Right atrium auricular region (tissue), 2 donors: ENCODE measurements at regions not wholly inside any gene's neighbourhood (a gene's known extent, or its start where the extent isn't known, plus 50 kb on each side); places are given as distances from the start of the nearest gene placed in this dataset.

ENCODE experiments used
- DNase-seq: peaks from one replicate; pipeline ENCODE4 v3.0.0-alpha.2; 2019; ENCODE audit warnings: low spot score
- H3K27ac ChIP-seq, 2 donors: fragments of 200-600 bp; sonication (generic); 1 replicate in 1 of 2; 2 replicates in 1 of 2; pipeline ENCODE4 v1.5.1; 2016 to 2019
- H3K27me3 ChIP-seq, 2 donors: fragments of 200-600 bp; sonication (generic); one replicate each; pipeline versions ENCODE4 v1.5.1 to v1.6.0; 2017 to 2019
- H3K36me3 ChIP-seq: fragments of 200-600 bp; sonication (generic); one replicate; pipeline ENCODE4 v1.5.1; 2016
- H3K4me1 ChIP-seq, 2 donors: fragments of 200-600 bp; sonication (generic); one replicate each; pipeline versions ENCODE4 v1.5.1 to v1.6.0; 2017 to 2019
- H3K4me3 ChIP-seq, 2 donors: fragments of 200-600 bp; sonication (generic); 1 replicate in 1 of 2; 2 replicates in 1 of 2; pipeline ENCODE4 v1.5.1; 2017 to 2019; ENCODE audit warnings: mild to moderate bottlenecking in 1 of 2, moderate library complexity in 1 of 2
- H3K9me3 ChIP-seq, 2 donors: fragments of 200-600 bp; sonication (generic); one replicate each; pipeline ENCODE4 v1.5.1; 2019
- CTCF ChIP-seq, 2 donors: fragments of 200-600 bp; sonication (generic); IDR thresholded peaks; one replicate each; pipeline ENCODE4 v1.5.1; 2019; ENCODE audit warnings: antibody characterized with exemption in 2 of 2

GRCh38 chr6:92701425-92702096 is 717.8 kb downstream of the EPHA7 start:
- TF ChIP-seq CTCF (IDR thresholded peaks at IDR 0.05): no peak
- no peaks in the 10 kb centered on the region for H3K27me3 ChIP-seq

GRCh38 chr6:92700411-92700810 is 718.9 kb downstream of the EPHA7 start:
- Histone ChIP-seq H3K4me3 (no peak overlapping the region), H3K4me1 (no peaks in the 10 kb centered on the region), H3K9me3 (no peaks in the 10 kb centered on the region), H3K27me3 (no peaks in the 10 kb centered on the region), H3K36me3 (no peaks in the 10 kb centered on the region), H3K27ac (no peak overlapping the region)
- no peak for TF ChIP-seq CTCF (IDR thresholded peaks at IDR 0.05)
- no peak for DNase-seq

More at GRCh38 chr6:92701425-92702096, 717.8 kb downstream of the EPHA7 start:
- Histone ChIP-seq H3K4me1 (no peaks in the 10 kb centered on the region), H3K27ac (no peak overlapping the region), H3K9me3 (no peaks in the 10 kb centered on the region), H3K36me3 (no peaks in the 10 kb centered on the region), H3K4me3 (no peak overlapping the region)
- DNase-seq: no peak

- DNase-seq: no peak
- Histone ChIP-seq H3K27me3 (no peaks in the 10 kb centered on the region), H3K36me3 (no peaks in the 10 kb centered on the region), H3K4me1 (no peaks in the 10 kb centered on the region), H3K27ac (no peak overlapping the region), H3K4me3 (no peak overlapping the region), H3K9me3 (no peaks in the 10 kb centered on the region)
- no peak for TF ChIP-seq CTCF (IDR thresholded peaks at IDR 0.05)
Observed at GRCh38 chr6:92690997-92691599, 728.3 kb downstream of the EPHA7 start.

GRCh38 chr6:92688342-92688741 is 731.0 kb downstream of the EPHA7 start:
- TF ChIP-seq CTCF (IDR thresholded peaks at IDR 0.05): no peak
- no peak overlapping the region for H3K4me3 ChIP-seq
- DNase-seq: no peak
- H3K27me3 ChIP-seq: no peaks in the 10 kb centered on the region
- no peaks in the 10 kb centered on the region for H3K4me1 ChIP-seq
- H3K36me3 ChIP-seq: no peaks in the 10 kb centered on the region
- no peaks in the 10 kb centered on the region for H3K9me3 ChIP-seq
- H3K27ac ChIP-seq: no peak overlapping the region

GRCh38 chr6:92687278-92687677 is 732.1 kb downstream of the EPHA7 start:
- Histone ChIP-seq H3K27me3 (no peaks in the 10 kb centered on the region), H3K9me3 (no peaks in the 10 kb centered on the region), H3K27ac (no peak overlapping the region), H3K4me3 (no peak overlapping the region), H3K4me1 (no peaks in the 10 kb centered on the region), H3K36me3 (no peaks in the 10 kb centered on the region)
- no peak for DNase-seq
- TF ChIP-seq CTCF (IDR thresholded peaks at IDR 0.05): no peak

- no peaks in the 10 kb centered on the region for H3K36me3 ChIP-seq
- no peaks in the 10 kb centered on the region for H3K4me1 ChIP-seq
- no peak for TF ChIP-seq CTCF (IDR thresholded peaks at IDR 0.05)
- no peak overlapping the region for H3K27ac ChIP-seq
- no peak for DNase-seq
- H3K4me3 ChIP-seq: no peak overlapping the region
- H3K9me3 ChIP-seq: no peaks in the 10 kb centered on the region
- H3K27me3 ChIP-seq: no peaks in the 10 kb centered on the region
Observed at GRCh38 chr6:92684386-92684785, 735.0 kb downstream of the EPHA7 start.
